HL-60 (cell line): ENCODE measurements at regions not wholly inside any gene's neighbourhood (a gene's known extent, or its start where the extent isn't known, plus 50 kb on each side); places are given as distances from the start of the nearest gene placed in this dataset.

Experiments used
- GABPA ChIP-seq: IDR thresholded peaks from 2 replicates; pipeline ENCODE4 v1.6.1; 2012; ENCODE audit warnings: low read depth
- POLR2AphosphoS5 ChIP-seq: IDR thresholded peaks from 2 replicates; pipeline ENCODE4 v1.6.1; 2012; ENCODE audit warnings: low read depth
- SPI1 ChIP-seq: IDR thresholded peaks from 2 replicates; pipeline ENCODE4 v1.6.1; 2012; ENCODE audit warnings: low read depth, mild to moderate bottlenecking, borderline replicate concordance
- TF ChIP-seq, protein P1 (sequence below): IDR thresholded peaks from one replicate; pipeline ENCODE4 v1.5.1; 2011; ENCODE audit warnings: low read length, control low read depth, inconsistent platforms; ENCODE audit not compliant: insufficient read depth
- TF ChIP-seq, protein P2 (sequence below): IDR thresholded peaks from 2 replicates; pipeline ENCODE4 v1.6.1; 2012; ENCODE audit warnings: low read depth; ENCODE audit not compliant: insufficient replicate concordance

GRCh38 chr13:36549755-36550154 is 117.5 kb downstream of the CCNA1 start:
- TF ChIP-seq, protein P1, sequence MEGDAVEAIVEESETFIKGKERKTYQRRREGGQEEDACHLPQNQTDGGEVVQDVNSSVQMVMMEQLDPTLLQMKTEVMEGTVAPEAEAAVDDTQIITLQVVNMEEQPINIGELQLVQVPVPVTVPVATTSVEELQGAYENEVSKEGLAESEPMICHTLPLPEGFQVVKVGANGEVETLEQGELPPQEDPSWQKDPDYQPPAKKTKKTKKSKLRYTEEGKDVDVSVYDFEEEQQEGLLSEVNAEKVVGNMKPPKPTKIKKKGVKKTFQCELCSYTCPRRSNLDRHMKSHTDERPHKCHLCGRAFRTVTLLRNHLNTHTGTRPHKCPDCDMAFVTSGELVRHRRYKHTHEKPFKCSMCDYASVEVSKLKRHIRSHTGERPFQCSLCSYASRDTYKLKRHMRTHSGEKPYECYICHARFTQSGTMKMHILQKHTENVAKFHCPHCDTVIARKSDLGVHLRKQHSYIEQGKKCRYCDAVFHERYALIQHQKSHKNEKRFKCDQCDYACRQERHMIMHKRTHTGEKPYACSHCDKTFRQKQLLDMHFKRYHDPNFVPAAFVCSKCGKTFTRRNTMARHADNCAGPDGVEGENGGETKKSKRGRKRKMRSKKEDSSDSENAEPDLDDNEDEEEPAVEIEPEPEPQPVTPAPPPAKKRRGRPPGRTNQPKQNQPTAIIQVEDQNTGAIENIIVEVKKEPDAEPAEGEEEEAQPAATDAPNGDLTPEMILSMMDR, result no peak
- TF ChIP-seq, protein P2, sequence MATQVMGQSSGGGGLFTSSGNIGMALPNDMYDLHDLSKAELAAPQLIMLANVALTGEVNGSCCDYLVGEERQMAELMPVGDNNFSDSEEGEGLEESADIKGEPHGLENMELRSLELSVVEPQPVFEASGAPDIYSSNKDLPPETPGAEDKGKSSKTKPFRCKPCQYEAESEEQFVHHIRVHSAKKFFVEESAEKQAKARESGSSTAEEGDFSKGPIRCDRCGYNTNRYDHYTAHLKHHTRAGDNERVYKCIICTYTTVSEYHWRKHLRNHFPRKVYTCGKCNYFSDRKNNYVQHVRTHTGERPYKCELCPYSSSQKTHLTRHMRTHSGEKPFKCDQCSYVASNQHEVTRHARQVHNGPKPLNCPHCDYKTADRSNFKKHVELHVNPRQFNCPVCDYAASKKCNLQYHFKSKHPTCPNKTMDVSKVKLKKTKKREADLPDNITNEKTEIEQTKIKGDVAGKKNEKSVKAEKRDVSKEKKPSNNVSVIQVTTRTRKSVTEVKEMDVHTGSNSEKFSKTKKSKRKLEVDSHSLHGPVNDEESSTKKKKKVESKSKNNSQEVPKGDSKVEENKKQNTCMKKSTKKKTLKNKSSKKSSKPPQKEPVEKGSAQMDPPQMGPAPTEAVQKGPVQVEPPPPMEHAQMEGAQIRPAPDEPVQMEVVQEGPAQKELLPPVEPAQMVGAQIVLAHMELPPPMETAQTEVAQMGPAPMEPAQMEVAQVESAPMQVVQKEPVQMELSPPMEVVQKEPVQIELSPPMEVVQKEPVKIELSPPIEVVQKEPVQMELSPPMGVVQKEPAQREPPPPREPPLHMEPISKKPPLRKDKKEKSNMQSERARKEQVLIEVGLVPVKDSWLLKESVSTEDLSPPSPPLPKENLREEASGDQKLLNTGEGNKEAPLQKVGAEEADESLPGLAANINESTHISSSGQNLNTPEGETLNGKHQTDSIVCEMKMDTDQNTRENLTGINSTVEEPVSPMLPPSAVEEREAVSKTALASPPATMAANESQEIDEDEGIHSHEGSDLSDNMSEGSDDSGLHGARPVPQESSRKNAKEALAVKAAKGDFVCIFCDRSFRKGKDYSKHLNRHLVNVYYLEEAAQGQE, result no peak
- TF ChIP-seq POLR2AphosphoS5 (no peak), GABPA (no peak), SPI1 (no peak)
